Psoas muscle (tissue), 7 donors: ENCODE measurements at regions not wholly inside any gene's neighbourhood (a gene's known extent, or its start where the extent isn't known, plus 50 kb on each side); places are given as distances from the start of the nearest gene placed in this dataset.

Experiments
- ATAC-seq, 4 donors: fragments of 200-7000 bp; cut with Tn5 transposase; one replicate each; pipeline ENCODE4 v1.9.1; 2020; ENCODE audit warnings: moderate library complexity in 3 of 4, mild to moderate bottlenecking in 2 of 4
- DNase-seq, 2 donors: peaks; one replicate each; pipeline ENCODE4 v3.0.0-alpha.2; 2020
- H3K27ac ChIP-seq: fragments of 200-600 bp; one replicate; pipeline ENCODE4 v1.8.0; 2022
- H3K27me3 ChIP-seq, 3 donors: fragments of 200-600 bp in 1 of 3; one replicate each; pipeline versions ENCODE4 v1.6.1 to v1.8.0; 2013 to 2022; ENCODE audit warnings: low read length in 2 of 3, mild to moderate bottlenecking in 2 of 3, moderate library complexity in 1 of 3; ENCODE audit not compliant: insufficient read depth in 3 of 3
- H3K36me3 ChIP-seq, 2 donors: fragments of 200-600 bp in 1 of 2; one replicate each; pipeline versions ENCODE4 v1.6.1 to v1.8.0; 2013 to 2022; ENCODE audit warnings: low read depth in 1 of 2, mild to moderate bottlenecking in 1 of 2, moderate library complexity in 1 of 2; ENCODE audit not compliant: insufficient read depth in 1 of 2
- H3K4me1 ChIP-seq: fragments of 200-600 bp; one replicate; pipeline ENCODE4 v1.8.0; 2022
- H3K4me3 ChIP-seq: fragments of 200-600 bp; one replicate; pipeline ENCODE4 v1.8.0; 2022; ENCODE audit warnings: mild to moderate bottlenecking
- H3K9me3 ChIP-seq: fragments of 200-600 bp; one replicate; pipeline ENCODE4 v1.8.0; 2022
- WGBS, 3 donors: extraction: QIAGEN DNeasy Blood & Tissue Kit; methylation state at CpG; one replicate each; pipeline versions ENCODE4 v1.1.6 to v1.1.7; 2013; 5-methylcytosine and 5-hydroxymethylcytosine counted together
- intact Hi-C, 2 donors: fragments of 100-400 bp; cut with DNase I; formaldehyde crosslinking; loops; one replicate each; pipeline versions ENCODE4 v1.11.0 to v1.14.2; 2022
- TF ChIP-seq, protein P1 (sequence below): fragments of 200-600 bp; IDR thresholded peaks from one replicate; pipeline ENCODE4 v1.8.0; 2022; ENCODE audit warnings: antibody characterized with exemption
- donor health status: healthy with polysubstance abuse.
- donor health status: DM: no; HTN: no; CAD: no; lungs with moderate emphysema.
- donor health status: Bipolar disorder and iron deficiency.
- donor health status: healthy.
- donor health status: DM: yes; HTN: yes; CAD: no.
- donor health status: DM: no; HTN: no; CAD: no.
- donor health status: DM: yes; HTN: yes; CAD: no.

DNA sequence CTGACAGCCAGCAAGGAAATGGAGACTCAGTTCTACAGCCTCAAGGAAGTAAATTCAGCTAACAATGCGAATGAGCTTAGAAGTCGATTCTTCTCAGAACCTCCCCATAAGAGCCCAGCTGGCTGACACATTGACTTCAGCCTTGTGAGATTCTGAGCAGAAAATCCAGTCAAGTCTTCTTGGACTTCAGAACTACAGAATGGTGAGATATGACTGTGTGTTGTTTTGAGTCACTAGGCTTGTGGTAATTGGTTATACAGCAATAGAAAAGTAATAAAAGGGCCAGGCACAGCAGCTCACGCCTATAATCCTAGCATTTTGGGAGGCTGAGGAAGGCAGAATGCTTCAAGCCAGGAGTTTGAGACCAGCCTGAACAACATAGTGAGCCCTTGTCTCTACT is 161.8 kb upstream of the IVNS1ABP start:
- peaks cover 13% of the 10 kb centered on the region for H3K4me1 ChIP-seq
- H3K36me3 ChIP-seq, result no peaks in the 10 kb centered on the region
- intact Hi-C loops, result no loop called here
- H3K27ac ChIP-seq, result no peak overlapping the region
- DNase-seq (no peak), ATAC-seq (no peak)
- no peak overlapping the region for H3K4me3 ChIP-seq
- WGBS, 3 donors, result 96 to 97% (median 96%) methylated on average over 3 of the region's 3 CpGs
- H3K9me3 ChIP-seq, result no peaks in the 10 kb centered on the region
- TF ChIP-seq, protein P1, sequence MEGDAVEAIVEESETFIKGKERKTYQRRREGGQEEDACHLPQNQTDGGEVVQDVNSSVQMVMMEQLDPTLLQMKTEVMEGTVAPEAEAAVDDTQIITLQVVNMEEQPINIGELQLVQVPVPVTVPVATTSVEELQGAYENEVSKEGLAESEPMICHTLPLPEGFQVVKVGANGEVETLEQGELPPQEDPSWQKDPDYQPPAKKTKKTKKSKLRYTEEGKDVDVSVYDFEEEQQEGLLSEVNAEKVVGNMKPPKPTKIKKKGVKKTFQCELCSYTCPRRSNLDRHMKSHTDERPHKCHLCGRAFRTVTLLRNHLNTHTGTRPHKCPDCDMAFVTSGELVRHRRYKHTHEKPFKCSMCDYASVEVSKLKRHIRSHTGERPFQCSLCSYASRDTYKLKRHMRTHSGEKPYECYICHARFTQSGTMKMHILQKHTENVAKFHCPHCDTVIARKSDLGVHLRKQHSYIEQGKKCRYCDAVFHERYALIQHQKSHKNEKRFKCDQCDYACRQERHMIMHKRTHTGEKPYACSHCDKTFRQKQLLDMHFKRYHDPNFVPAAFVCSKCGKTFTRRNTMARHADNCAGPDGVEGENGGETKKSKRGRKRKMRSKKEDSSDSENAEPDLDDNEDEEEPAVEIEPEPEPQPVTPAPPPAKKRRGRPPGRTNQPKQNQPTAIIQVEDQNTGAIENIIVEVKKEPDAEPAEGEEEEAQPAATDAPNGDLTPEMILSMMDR, result no peak
- H3K27me3 ChIP-seq, result no peaks in the 10 kb centered on the region

DNA sequence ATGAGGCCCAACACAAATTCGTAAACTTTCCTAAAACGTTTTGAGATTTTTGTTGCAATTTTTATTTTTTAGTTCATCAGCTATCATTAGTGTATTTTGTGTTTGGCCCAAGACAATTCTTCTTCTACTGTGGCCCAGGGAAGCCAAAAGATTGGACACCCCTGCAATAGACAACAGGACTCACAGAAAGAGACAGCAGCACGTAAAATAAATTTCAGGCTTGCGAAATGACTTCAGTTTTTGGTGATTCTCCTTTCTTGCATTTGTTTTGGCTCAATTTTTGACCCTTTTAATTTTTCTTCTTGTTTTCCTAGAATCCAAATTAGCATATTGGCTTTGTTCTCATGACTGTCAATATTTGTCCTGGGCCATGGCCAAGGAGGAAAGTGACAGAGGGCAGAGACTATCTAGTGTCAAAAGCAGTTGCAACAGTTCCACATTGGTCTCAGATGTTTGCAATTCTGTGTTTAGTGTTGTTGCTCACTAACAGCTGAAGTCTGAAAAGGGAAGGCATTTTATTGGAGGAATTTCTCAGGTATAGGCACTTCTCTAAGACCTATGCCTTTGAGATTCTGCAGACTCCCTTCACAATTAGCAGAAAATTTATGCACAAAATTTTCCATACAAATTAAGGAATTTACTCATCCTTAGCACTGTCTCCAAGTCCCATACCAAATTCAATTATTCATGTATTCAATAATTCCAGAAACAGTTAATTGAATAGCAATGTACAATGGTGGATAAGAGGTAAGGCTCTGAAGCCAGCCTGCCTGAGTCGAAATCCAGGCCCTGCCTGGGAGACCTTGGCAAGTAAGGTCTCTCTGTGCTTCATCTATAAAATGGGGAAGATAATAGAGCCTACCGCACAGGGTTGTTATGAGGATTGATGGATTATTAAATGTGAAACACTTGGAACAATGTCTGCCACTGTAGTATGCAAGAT is 160.9 kb upstream of the IVNS1ABP start:
- Histone ChIP-seq H3K4me3 (no peak overlapping the region), H3K27me3 (no peaks in the 10 kb centered on the region), H3K4me1 (peaks cover 3% of the 10 kb centered on the region), H3K9me3 (no peaks in the 10 kb centered on the region), H3K27ac (no peak overlapping the region), H3K36me3 (no peaks in the 10 kb centered on the region)
- 82 to 94% (median 84%) methylated on average over 6 of the region's 6 CpGs for WGBS, 3 donors
- ATAC-seq, result no peak
- TF ChIP-seq, protein P1, result no peak
- no peak for DNase-seq
- intact Hi-C loops, result no loop called here

DNA sequence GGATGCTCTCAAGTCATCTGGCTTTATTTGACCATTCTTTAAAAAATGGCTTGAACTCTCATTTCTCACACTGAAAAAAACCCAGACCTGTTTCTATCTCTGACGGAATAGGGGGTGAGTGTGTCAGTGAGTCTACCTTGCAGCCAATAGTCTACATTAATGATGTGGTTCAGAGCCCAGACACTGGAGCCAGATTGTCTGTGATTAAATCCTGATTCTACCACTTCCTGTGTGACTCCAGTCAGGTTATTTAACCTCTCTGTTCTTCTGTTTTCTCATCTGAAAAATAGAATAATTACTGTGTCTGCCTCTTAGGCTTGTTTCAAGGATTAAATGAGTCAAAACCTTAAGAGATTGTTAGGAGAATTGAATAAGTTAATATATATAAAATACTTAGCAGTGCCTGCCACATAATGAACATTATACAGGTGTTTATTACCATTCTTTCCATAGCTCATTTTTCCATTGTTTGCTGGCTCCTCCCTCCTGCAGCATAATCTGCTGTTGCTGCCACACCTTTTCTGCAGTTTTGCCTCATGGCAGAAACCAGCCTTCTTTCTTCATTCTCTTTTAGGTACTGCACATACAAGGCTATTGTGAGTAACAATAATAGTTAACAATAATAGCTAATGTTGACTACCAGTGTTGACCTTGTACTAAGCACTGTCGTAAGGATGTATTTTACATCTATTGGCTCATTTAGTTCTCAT is 157.6 kb upstream of the IVNS1ABP start:
- DNase-seq, result no peak

DNA sequence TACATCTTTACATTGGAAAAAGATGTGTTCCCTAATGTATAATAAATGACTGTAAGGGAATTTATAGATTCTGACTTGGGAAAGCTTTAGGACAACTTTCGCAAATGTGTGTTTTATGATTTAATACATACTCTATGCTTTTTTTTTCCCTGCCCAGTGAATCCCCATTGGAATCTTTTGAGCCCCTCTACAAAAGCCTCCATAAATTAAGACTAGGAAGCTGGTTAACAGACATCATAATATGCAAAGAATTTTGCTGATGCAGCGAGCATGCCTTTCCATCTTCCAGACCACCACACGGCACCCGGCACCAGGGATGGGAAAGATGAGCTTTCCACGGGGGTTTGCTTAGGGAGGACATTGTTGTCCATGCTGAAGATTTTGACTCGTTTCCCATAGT is 156.1 kb upstream of the IVNS1ABP start:
- no peaks in the 10 kb centered on the region for H3K9me3 ChIP-seq
- no peaks in the 10 kb centered on the region for H3K27me3 ChIP-seq
- 66 to 74% (median 67%) methylated on average over 6 of the region's 6 CpGs for WGBS, 3 donors
- H3K4me1 ChIP-seq, result no peaks in the 10 kb centered on the region
- intact Hi-C loops, result no loop called here
- H3K27ac ChIP-seq, result no peak overlapping the region
- H3K36me3 ChIP-seq, result no peaks in the 10 kb centered on the region
- no peak overlapping the region for H3K4me3 ChIP-seq
- DNase-seq, result no peak
- TF ChIP-seq, protein P1, result no peak
- ATAC-seq, result no peak

More for the DNA sequence above, 157.6 kb upstream of the IVNS1ABP start:
- H3K9me3 ChIP-seq, result no peaks in the 10 kb centered on the region
- H3K27me3 ChIP-seq, result no peaks in the 10 kb centered on the region
- WGBS, 3 donors, result 87 to 92% (median 91%) methylated on average over 2 of the region's 2 CpGs
- intact Hi-C loops, result no loop called here
- H3K27ac ChIP-seq, result no peak overlapping the region
- no peak for ATAC-seq
- H3K36me3 ChIP-seq, result no peaks in the 10 kb centered on the region
- no peak overlapping the region for H3K4me3 ChIP-seq
- TF ChIP-seq, protein P1, result no peak
- no peaks in the 10 kb centered on the region for H3K4me1 ChIP-seq
